CD14-positive monocyte (primary cell): ENCODE measurements at regions not wholly inside any gene's neighbourhood (a gene's known extent, or its start where the extent isn't known, plus 50 kb on each side); places are given as distances from the start of the nearest gene placed in this dataset.

Experiments
- DNase-seq, 3 donors: peaks; one replicate each; pipeline ENCODE4 v3.0.0-alpha.2; 2011 to 2022
- H2AFZ ChIP-seq: 2 replicates; pipeline ENCODE4 v1.6.0; 2012; ENCODE audit warnings: mild to moderate bottlenecking, low read depth, low read length, inconsistent platforms; ENCODE audit not compliant: insufficient read depth, poor library complexity, severe bottlenecking
- H3K27ac ChIP-seq, 2 donors: 1 replicate in 1 of 2; 2 replicates in 1 of 2; pipeline ENCODE4 v1.5.1; 2012 to 2013; ENCODE audit warnings: low read length in 2 of 2, control low read depth in 1 of 2, inconsistent platforms in 1 of 2, low read depth in 1 of 2, mild to moderate bottlenecking in 1 of 2
- H3K27me3 ChIP-seq, 2 donors: one replicate each; pipeline versions ENCODE4 v1.6.0 to v1.6.1; 2011 to 2013; ENCODE audit warnings: low read length in 2 of 2; ENCODE audit not compliant: control insufficient read depth in 2 of 2, insufficient read depth in 2 of 2
- H3K36me3 ChIP-seq, 2 donors: replicated peaks in 1 of 2; 1 replicate in 1 of 2; 2 replicates in 1 of 2; pipeline versions ENCODE4 v1.5.1 to v1.6.1; 2012 to 2013; ENCODE audit warnings: low read length in 2 of 2, control low read depth in 1 of 2, inconsistent platforms in 1 of 2, mild to moderate bottlenecking in 1 of 2; ENCODE audit not compliant: insufficient read depth in 2 of 2, control insufficient read depth in 1 of 2
- H3K4me1 ChIP-seq, 2 donors: 1 replicate in 1 of 2; 2 replicates in 1 of 2; pipeline versions ENCODE4 v1.5.1 to v1.6.1; 2012 to 2013; ENCODE audit warnings: low read length in 2 of 2, control low read depth in 1 of 2, inconsistent platforms in 1 of 2, mild to moderate bottlenecking in 1 of 2, moderate library complexity in 1 of 2; ENCODE audit not compliant: insufficient read depth in 2 of 2, control insufficient read depth in 1 of 2
- H3K4me2 ChIP-seq: replicated peaks from 2 replicates; pipeline ENCODE3; 2012; ENCODE audit warnings: low read length, moderate library complexity, mild to moderate bottlenecking; ENCODE audit not compliant: poor library complexity, severe bottlenecking; ENCODE audit errors: extremely low read depth
- H3K4me3 ChIP-seq, 3 experiments: fragments of 200-600 bp in 1 of 3; sonication (generic) in 1 of 3; replicated peaks in 1 of 3; 1 replicate in 2 of 3; 2 replicates in 1 of 3; pipeline ENCODE4 v1.5.1; 2011 to 2013; ENCODE audit warnings: low read length in 3 of 3, mild to moderate bottlenecking in 3 of 3, control low read depth in 2 of 3, low read depth in 2 of 3, inconsistent platforms in 1 of 3, moderate library complexity in 1 of 3
- H3K79me2 ChIP-seq: 2 replicates; pipeline ENCODE4 v1.6.0; 2012; ENCODE audit warnings: mild to moderate bottlenecking, control low read depth, inconsistent platforms, low read length, moderate library complexity; ENCODE audit not compliant: insufficient read depth
- H3K9ac ChIP-seq: 2 replicates; pipeline ENCODE4 v1.6.0; 2017; ENCODE audit warnings: low read length, mild to moderate bottlenecking; ENCODE audit not compliant: insufficient read depth, poor library complexity, severe bottlenecking
- H3K9me3 ChIP-seq, 2 donors: replicated peaks in 1 of 2; 1 replicate in 1 of 2; 2 replicates in 1 of 2; pipeline versions ENCODE4 v1.5.1 to v1.6.1; 2012 to 2013; ENCODE audit warnings: low read length in 2 of 2, control low read depth in 1 of 2; ENCODE audit not compliant: control insufficient read depth in 1 of 2, insufficient read depth in 1 of 2
- H4K20me1 ChIP-seq: 2 replicates; pipeline ENCODE4 v1.6.0; 2012; ENCODE audit warnings: mild to moderate bottlenecking, low read length, control low read depth, moderate library complexity; ENCODE audit not compliant: insufficient read depth
- H3K27ac Mint-ChIP-seq, 7 donors: one replicate each; pipeline ENCODE4 v1.8.0; 2020; ENCODE audit warnings: mild to moderate bottlenecking in 7 of 7, mixed read lengths in 7 of 7, moderate library complexity in 6 of 7, inconsistent platforms in 2 of 7
- H3K27me3 Mint-ChIP-seq, 3 donors: one replicate each; pipeline ENCODE4 v1.8.0; 2021 to 2022; ENCODE audit warnings: low read depth in 3 of 3, mild to moderate bottlenecking in 3 of 3, mixed read lengths in 3 of 3, moderate library complexity in 3 of 3, inconsistent platforms in 1 of 3
- H3K36me3 Mint-ChIP-seq, 2 donors: one replicate each; pipeline ENCODE4 v1.8.0; 2020; ENCODE audit warnings: mixed read lengths in 2 of 2, inconsistent platforms in 1 of 2, mild to moderate bottlenecking in 1 of 2
- H3K4me1 Mint-ChIP-seq: one replicate; pipeline ENCODE4 v1.8.0; 2020; ENCODE audit warnings: mild to moderate bottlenecking, mixed read lengths
- H3K4me3 Mint-ChIP-seq, 2 donors: one replicate each; pipeline ENCODE4 v1.8.0; 2020; ENCODE audit warnings: mild to moderate bottlenecking in 2 of 2, mixed read lengths in 2 of 2, moderate library complexity in 1 of 2
- H3K9me3 Mint-ChIP-seq, 7 donors: one replicate each; pipeline ENCODE4 v1.8.0; 2020 to 2022; ENCODE audit warnings: mixed read lengths in 7 of 7, mild to moderate bottlenecking in 6 of 7, moderate library complexity in 6 of 7, inconsistent platforms in 2 of 7
- CTCF ChIP-seq: fragments of 200-600 bp; IDR thresholded peaks from one replicate; pipeline ENCODE4 v1.8.0; 2022; ENCODE audit warnings: antibody characterized with exemption, mild to moderate bottlenecking
- WGBS: methylation state at CpG from one replicate; pipeline ENCODE4 v1.1.5; 2013; ENCODE audit warnings: missing lambda C conversion rate; ENCODE audit not compliant: insufficient coverage; 5-methylcytosine and 5-hydroxymethylcytosine counted together
- intact Hi-C, 2 donors: fragments of 100-400 bp; cut with micrococcal nuclease; formaldehyde crosslinking; loops; one replicate each; pipeline versions ENCODE4 v1.15.0 to v1.15.1; 2023

GRCh38 chr9:18188971-18189370 lies 285.0 kb upstream of the ADAMTSL1 start:
- no peaks in the 10 kb centered on the region for H3K27me3 ChIP-seq
- WGBS: 80% methylated on average over 1 of the region's 4 CpGs
- no peaks in the 10 kb centered on the region for H3K9me3 ChIP-seq
- no peak for TF ChIP-seq CTCF
- Mint-ChIP-seq H3K4me3 (no peak overlapping the region), H3K36me3 (no peaks in the 10 kb centered on the region), H3K27me3 (no peaks in the 10 kb centered on the region), H3K27ac (no peak overlapping the region), H3K4me1 (no peaks in the 10 kb centered on the region), H3K9me3 (no peaks in the 10 kb centered on the region)
- H3K4me1 ChIP-seq: no peaks in the 10 kb centered on the region
- H3K36me3 ChIP-seq: no peaks in the 10 kb centered on the region
- DNase-seq: no peak
- H4K20me1 ChIP-seq: no peaks in the 10 kb centered on the region
- no peak overlapping the region for H3K27ac ChIP-seq
- no peak overlapping the region for H3K4me3 ChIP-seq
- H2AFZ ChIP-seq: no peak overlapping the region
- intact Hi-C loops: no loop called here
- H3K79me2 ChIP-seq: no peaks in the 10 kb centered on the region
- no peak overlapping the region for H3K4me2 ChIP-seq
- no peak overlapping the region for H3K9ac ChIP-seq

- Histone ChIP-seq H4K20me1 (no peaks in the 10 kb centered on the region), H3K79me2 (no peaks in the 10 kb centered on the region), H3K36me3 (no peaks in the 10 kb centered on the region), H3K4me1 (no peaks in the 10 kb centered on the region), H3K27ac (no peak overlapping the region), H3K4me3 (no peak overlapping the region), H3K27me3 (no peaks in the 10 kb centered on the region), H3K9ac (no peak overlapping the region), H3K4me2 (no peak overlapping the region), H3K9me3 (no peaks in the 10 kb centered on the region), H2AFZ (no peak overlapping the region)
- Mint-ChIP-seq H3K36me3 (no peaks in the 10 kb centered on the region), H3K27me3 (no peaks in the 10 kb centered on the region), H3K4me3 (no peak overlapping the region), H3K9me3 (no peaks in the 10 kb centered on the region), H3K4me1 (no peaks in the 10 kb centered on the region), H3K27ac (no peak overlapping the region)
- DNase-seq: no peak
- no CpG with 5 or more reads among the region's 3 CpGs for WGBS
- intact Hi-C loops: no loop called here
- no peak for TF ChIP-seq CTCF
Observed at GRCh38 chr9:18189871-18190670, 283.9 kb upstream of the ADAMTSL1 start.
